Fibroblast of skin of abdomen (primary cell): ENCODE measurements at regions not wholly inside any gene's neighbourhood (a gene's known extent, or its start where the extent isn't known, plus 50 kb on each side); places are given as distances from the start of the nearest gene placed in this dataset.
"Not testable (repeated sequence)": the region's sequence is repeated elsewhere in the genome, so short reads cannot be mapped to it uniquely, and the experiment has no call there.

Experiments
- DNase-seq: peaks from one replicate; pipeline ENCODE4 v3.0.0-alpha.2; 2013

DNA sequence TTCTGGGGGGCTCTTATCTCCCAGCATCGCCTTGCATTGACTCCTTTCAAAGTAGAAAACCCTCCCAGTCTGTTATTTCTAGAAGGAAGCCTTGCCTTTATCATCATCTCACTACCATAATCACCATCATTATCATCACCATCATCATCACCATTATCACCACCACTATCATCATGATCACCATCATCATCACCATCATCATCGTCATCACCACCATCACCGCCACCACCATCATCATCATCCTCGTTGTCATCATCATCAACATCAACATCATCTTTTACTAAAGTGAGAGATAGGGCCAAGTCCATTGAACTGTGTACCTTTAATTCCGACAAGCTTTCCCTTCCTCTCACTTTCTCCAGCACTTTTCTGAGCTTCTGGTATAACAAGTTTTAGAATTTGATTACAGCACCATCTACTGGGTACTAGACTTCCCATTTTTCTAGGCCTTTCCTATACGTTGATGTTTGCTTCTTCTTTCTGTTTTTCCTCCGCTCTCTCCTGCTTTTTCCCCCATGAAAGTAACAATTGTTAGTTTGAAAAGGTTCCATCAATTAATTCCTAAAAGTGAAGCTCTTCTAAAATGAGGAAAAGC lies 226.4 kb downstream of the BUB3 start:
- peak; percentile 4 for DNase-seq

DNA sequence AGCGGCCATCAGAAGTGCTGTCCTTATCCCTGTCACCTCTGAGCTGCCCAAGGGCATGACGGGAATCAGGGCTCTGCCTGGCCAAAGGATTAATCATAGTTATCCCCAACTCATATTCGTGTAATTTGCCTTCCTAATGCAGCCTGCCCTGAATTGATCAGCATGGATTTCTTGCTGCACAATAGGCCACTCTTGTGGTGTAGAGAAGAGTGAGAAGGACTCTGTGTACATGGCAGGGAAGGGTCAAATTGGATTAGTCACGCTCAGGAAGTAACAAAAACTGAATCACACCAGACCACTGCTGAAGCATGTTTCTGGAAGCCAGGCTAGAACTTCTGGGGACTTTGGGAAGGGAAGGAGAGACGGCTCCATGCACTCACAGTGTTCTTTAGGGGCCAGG lies 227.0 kb downstream of the BUB3 start:
- DNase-seq = no peak

DNA sequence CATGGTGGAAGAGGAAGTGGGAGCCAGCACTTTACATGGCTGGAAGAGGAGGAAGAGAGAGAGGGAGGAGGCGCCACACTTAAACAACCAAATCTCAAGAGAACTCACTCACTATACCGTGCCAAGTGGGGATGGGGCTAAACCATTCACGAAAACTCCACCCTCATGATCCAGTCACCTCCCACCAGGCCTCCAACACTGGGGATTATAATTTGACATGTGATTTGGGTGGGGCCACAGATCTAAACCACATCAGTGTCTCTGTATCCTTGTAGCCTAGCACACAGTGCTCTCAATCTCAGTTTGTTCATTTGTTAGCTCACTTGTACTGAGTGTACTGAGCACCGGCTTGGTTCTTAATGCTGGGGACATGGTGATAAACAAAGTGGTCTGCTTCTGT lies 228.3 kb downstream of the BUB3 start:
- DNase-seq = no peak

DNA sequence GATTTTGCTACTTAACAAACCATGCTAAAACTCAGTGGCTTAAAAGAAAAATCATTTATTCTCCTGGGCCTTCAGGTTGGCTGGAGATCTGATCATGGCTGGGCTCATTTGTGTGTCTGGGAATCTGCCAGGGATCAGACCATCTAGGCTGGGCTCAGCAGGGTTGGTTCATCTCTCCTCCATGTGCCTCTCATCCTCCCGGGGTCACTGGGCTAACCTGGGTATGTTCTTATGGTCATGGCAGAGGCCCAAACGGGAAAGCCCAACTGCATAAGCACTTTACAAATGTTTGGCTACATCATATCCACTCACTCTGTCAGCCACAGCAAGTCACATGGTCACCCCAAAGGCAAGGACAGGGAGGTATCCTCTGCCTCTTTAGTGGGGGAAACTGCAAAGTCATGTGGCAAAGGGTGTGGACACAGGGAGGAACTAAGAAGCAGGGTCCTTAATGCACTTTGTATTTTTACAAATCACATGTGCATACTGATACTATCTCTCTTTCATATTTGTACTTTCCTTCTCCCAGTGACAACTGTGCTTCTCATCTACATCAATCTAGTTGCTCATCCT lies 231.4 kb downstream of the BUB3 start:
- no peak for DNase-seq

DNA sequence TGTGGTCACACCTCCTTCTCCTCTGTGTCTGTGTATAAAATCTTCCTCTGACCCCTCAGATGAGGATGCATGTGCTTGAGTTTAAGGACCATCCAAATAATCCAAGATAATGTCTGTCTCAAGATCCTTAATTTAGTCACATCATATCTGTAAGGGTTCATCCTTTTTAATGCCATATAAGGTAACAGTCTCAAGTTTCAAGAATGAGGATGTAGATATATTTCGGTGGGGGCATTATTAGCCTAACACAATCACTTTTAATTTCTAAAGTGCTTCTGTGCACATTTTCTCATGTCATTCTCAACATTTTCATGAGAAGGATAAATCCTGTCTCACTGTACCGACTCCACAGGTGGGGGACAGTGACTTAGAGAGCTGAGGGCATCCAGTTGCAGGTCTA lies 235.3 kb downstream of the BUB3 start:
- no peak for DNase-seq

DNA sequence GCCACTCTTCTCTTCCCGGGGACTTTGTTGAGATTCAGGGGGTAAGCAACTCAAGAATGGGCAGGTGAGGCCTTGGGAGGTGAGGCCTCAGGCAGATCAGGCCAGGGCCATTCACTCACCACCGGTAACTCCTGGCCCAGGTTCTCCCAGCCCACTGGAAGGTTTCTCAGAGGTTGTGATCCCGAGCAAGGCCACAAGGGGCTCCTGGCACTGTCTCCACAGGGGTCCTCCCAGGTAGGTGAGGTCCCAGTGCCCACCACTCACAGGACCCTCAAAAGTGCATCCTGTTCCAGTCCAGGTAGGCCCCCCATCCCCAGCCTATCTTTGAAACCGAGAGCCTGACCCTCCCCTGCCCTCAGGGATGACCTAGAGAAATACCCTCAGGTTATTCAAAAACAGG lies 236.1 kb downstream of the BUB3 start:
- no peak for DNase-seq

DNA sequence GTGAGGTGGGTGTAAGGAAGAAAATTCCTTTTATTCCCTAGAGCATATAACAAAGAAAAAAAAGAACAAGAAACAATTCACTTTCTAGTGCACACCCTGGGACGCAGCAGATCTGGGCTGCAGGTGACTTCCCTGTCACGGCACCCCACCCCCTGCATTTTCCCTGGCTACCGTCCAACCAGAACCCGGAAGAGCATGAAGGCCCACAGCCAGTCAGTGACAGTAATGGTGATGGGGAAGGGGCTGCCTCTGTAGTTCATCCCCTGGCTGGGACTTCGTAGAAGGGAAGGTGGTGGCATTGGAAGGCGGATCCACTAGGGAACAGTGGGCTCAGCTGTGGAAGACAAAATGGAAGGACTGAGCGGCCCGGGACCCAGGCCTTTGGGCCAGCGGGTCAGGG lies 236.7 kb downstream of the BUB3 start:
- no peak for DNase-seq

DNA sequence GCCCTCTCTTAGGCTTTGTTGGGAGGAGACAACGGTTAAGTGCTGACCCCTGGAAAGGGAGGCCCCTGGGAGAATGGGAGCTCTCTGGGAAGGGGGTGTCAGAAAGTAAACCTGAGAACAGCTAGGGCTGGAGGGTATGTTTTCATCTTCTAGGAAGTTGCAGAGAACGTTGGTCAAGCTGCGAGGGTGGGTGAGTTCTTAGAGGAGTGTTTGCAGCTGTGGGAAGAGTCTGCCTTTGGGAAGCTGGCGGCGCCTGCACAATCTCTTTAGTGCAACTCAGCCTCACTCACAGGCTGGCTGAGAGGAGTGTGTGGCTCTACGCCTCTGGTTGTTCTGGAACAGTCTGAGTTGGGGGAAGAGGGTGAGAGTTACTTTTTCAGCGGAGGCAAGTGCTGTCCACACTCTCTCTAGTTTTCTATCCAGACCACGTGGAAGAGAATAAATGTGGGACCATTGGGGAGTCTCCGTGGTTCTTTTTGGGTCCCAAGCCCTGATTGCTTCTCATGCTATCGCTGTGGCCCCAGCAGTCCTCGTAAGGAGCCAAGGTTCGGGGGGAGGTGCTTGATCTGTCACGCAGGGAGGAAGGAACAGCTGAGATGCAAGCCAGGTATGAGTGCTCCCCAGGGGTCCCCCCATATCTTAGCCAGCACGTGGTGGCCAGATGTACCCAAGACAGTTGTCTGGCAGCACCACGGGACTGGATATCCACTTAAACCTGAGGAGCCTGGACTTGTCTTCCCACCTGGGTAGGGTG lies 237.2 kb downstream of the BUB3 start:
- DNase-seq = no peak

DNA sequence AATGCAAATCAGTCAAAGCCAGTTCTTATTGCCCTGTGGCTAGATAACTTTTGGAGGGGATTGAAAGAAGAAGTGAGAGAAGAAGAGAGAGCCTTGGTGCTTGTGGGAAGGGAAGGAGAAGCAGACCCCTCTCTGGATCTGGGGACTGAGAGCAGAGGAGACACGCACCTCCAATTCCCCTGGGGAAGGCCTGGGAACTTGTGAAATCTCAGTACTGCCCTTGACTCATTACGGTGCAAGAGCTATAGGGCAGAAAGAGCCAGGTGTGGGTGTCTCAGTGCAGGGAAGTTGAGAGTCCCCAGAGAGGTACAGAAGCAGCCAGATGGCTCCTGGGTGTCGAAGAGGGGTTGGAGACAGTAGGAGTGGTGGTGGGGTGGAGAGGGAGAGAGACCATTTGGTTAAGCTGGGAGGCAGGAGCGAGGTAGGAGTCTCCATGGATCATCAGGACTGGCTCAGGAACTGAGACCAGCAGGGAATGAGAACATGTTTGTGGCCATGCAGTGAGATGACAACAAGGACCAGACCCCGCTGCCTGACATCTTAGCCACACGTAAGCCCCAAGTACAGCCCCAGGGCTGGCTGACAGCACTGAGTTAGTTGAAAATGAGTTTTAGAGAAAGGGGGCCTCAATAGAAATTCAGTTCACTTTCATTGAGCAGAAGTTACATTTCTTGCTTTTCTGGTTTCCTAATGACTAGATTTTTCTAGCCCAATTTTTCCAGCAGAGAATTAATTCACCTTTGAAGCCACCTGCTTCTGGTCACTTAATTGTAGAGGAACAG lies 238.2 kb downstream of the BUB3 start:
- no peak for DNase-seq

DNA sequence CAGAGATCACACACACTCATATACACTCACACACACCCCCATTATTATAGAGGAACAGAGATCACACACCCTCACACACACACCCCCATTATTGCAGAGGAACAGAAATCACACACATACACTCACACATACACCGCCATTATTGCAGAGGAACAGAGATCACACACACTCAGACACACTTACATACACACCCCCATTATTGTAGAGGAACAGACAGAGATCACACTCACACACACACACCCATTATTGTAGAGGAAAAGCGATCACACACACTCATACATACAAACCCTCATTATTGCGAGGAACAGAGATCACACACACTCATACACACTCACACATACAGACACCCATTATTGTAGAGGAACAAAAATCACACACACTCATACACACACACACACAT lies 239.0 kb downstream of the BUB3 start:
- no peak for DNase-seq

DNA sequence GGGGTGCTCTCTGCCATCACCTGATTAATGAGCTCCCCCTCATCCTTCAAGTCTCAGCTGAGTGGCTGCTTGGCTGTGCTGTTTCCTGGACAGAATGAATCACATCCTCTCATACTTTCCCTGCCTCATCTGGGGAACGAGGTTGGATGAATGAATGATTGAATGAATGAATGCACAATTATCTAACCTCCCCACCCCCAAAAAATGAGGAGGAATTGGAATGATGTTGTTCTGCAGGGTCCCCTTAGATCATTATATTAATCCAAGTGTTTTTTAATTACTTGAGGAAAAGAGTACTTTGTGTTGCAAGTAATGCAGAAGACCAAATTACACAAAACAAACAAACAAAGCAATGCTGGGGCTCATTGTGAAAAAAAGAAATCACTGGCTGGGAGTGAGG lies 240.2 kb downstream of the BUB3 start:
- no peak for DNase-seq

DNA sequence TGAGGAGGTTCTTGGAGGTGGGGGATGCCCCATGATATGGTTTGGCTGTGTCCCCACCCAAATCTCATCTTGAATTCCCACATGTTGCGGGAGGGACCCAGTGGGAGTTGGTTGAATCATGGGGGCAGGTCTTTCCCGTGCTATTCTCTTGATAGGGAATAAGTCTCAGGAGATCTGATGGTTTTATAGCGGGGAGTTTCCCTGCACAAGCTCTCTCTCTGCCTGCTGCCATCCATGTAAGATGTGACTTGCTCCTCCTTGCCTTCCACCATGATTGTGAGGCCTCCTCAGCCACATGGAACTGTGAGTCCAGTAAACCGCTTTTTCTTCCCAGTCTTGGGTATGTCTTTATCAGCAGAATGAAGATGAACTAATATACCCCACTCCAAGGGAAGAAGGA lies 241.0 kb downstream of the BUB3 start:
- DNase-seq = not testable (repeated sequence)

DNA sequence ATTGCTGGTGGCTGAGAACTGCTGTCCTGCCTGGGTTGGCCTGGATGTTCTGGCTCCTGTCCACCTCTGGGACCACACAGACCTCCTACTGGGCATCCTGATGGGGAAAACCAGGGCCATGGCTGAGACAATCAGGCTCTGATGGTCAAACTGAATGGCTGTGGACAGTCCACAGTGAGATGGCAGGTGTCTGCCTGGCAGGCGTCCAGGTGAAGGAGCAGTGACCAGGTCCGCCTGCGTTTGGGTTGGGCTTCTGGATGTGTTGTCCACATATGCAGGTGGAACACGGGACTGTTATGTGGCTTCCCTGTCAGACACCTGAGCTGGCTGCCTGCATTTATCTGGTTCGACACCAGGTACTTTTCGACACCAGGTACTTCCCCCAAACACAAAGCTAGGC lies 241.7 kb downstream of the BUB3 start:
- no peak for DNase-seq

DNA sequence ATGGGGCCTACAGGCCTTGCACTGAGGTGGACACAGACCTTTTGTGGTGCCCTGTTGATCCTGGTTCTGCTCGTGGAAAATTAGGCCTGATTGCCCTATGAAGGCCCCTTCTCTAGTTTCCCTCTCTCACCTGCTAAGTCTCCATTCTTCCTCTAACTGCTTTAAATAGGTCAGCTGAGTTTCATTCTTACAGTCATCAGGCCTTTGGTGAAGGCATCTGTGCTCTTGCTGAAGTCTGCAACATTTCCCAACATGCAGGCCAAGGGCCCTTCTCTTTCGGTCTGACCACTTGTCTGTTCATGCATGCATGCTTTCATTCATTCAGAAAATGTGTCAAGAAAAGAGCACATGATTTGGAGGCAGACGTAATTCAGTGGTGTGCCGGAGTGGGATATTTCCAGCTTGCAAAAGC lies 244.0 kb downstream of the BUB3 start:
- no peak for DNase-seq

DNA sequence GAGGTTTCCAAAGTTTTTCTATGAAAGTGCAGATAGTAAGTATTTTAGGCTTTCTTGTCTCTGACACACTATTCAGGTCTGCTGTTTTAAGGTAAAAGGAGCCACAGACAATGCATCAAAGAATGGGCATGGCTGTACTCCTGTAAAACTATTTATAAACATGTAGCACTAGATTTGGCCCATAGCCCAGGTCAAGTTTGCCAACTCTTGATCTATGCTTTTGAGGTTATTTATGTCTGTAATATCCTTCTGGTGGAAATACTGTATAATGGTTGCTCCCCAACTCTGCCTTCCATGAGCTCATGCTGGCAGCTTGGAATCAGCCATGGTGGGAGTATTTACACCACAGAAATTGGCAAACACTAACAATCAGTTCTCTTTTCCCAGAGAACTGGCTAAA lies 244.6 kb downstream of the BUB3 start:
- no peak for DNase-seq

DNA sequence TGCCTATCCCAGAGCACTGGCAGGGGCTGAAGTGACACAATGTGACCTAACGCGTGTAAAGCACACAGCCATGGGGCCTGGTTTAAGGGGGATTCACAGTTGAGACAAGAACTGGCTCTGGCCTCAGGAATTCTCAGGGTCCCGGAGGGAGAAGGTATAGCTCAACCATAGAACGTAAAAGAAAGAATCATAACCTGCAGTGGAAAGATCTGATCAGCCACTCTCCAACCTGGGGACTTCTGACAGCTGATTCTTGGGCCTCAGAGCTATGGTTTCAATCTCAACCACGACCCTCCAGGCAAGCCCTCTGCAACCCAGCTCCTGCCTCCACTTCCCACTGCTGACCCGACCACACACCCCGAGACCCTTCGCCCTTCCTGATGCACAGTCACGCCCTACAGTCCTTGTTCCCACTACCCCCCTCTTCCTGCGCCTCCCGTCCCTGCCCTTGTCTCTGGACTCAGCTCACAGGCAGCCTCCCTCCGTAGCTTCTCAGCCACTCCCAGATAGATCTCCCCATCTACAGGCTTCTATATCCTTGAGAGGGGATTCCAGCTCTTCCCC lies 245.2 kb downstream of the BUB3 start:
- no peak for DNase-seq

DNA sequence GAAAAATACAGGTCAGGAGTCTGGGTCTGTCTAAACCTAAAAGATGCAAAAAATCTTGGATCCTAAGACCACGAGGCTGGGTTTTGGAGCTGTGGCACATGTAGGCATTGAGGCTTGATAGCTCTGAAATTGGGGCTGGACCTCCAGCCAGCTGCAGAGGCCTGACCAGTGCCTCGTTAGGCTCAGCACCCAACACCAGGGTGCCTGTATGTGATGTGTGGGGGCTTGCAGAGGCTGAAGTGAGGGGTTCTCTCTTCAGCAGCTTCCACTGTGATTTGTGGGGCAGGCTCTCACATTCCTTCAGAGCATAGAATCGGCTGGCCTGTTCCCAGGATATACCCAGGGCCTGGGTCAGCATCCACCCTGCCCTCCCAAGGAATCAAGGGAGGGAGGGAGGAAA lies 247.8 kb downstream of the BUB3 start:
- no peak for DNase-seq

DNA sequence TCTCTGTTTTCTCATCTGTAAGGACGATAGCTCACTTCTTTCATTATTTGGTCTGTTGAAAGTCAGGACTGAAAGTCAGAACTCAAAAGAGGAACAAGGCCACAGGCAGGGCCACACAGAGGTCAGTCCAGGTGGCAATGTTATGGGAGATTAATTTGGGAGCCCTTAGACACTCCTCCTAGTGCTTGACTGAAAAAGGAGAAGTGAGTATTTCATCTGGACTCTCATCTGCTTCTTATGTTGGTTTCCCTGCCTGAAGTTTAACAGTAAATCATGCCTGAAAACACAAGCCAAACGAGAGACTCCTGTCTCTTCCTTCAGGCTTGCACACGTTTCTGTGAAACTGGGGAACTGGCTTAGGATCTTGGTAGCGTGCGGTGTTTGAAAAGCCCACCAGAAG lies 248.5 kb downstream of the BUB3 start:
- DNase-seq = no peak

DNA sequence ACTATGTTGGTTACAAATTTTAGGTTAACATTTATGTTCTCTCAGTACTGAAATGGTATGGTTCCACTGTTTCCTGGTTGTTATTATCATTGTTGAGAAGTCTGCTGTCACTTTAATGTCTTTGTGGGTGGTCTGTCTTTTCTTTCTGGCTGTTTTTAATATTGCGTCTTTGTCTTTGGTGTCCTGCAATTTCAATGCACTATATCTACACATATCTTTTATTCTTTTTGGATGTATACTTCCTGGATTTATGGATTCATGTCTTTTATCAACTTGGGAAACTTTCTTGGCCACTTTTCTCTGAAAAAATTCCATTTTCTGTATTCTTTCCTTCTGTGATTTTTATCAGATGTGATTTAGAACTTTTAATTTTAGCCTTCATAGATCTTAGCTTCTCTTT lies 250.2 kb downstream of the BUB3 start:
- DNase-seq = no peak

DNA sequence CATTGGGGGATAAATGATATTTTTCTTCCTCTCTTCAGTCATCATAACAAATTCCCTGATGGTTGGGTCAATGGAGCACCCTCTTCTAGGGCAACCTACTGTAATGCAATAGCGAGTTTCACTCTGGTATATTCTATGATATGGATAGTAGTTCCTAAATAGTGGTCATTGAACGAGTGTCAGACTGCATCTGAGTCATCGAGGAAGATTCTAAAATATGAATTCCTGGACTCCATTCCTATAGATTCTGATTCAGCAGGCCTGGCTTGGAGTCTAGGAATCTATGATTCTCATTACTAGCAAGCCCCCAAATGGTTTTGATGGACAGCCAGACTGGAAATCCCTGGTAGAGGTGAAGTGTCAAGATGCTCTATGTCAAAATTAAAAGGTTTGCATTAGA lies 254.5 kb downstream of the BUB3 start:
- DNase-seq = peak; percentile 3

DNA sequence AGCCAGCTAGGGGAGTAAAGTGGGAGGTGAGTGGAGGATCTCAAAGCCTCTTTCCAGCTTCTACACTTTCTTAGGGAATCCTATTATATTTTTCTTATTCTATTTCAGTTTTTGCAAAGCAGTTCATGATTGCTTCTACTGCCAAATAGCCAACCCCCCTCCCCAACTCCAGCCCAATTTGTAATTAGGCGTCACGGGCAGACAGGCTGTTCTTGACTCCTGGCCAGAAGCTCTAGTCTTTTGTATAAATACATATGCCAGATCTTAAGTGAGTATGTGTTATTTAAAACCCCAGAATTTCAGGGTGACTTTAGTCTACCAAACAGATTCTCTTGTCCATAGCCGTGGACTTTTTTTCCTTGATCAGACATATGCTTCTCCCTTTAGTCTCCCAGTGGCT lies 255.2 kb downstream of the BUB3 start:
- no peak for DNase-seq

DNA sequence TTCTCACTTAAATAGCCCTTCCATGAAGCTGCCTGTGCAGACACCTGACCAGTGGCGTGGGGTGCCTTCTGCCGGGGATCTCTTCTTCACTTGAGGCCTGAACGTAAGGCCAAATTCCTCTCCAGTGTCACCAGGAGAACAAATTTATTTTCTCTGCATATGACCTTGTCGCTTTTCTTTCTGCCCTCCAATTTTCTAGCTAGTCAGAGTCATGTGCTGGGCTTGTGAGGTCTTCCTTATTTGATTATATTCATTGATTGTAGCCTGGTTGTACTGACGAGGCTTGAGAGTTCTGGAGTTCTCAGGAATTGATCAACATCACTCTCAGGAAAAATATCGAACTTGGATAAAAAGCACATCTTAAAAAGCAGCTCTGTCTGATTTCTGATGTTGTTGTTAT lies 255.7 kb downstream of the BUB3 start:
- DNase-seq = no peak

DNA sequence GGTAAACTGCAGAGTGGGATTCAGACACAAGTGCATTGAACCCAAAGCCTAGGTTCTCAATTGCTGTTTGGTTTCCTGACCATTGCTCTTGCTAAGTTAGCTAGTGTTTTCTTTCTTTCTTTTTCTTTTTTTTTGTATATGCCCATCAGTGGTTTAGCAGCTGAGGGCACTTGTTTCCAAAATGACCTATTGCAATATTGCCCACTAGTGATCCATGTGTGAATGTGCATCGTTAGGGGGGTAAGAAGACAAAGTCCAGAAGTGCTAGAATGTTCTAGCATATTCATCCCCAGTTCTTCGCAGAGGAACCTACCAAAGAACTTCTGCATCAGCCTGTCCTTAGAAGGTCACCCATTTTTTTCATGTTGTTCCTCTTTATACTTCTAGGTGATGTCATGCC lies 252.8 kb upstream of the GPR26 start:
- no peak for DNase-seq
